Adrenal gland (tissue), 9 donors: ENCODE measurements at regions not wholly inside any gene's neighbourhood (a gene's known extent, or its start where the extent isn't known, plus 50 kb on each side); places are given as distances from the start of the nearest gene placed in this dataset.
"Not testable (repeated sequence)": the region's sequence is repeated elsewhere in the genome, so short reads cannot be mapped to it uniquely, and the experiment has no call there.

Experiments used
- DNase-seq, 7 donors: peaks; one replicate each; pipeline ENCODE4 v3.0.0-alpha.2; 2019 to 2020
- H3K27ac ChIP-seq, 5 donors: fragments of 200-600 bp; sonication (generic) in 4 of 5; 1 replicate in 3 of 5; 2 replicates in 2 of 5; pipeline versions ENCODE4 v1.5.1 to v1.8.0; 2016 to 2020; ENCODE audit warnings: mild to moderate bottlenecking in 1 of 5
- H3K27me3 ChIP-seq: fragments of 200-600 bp; 2 replicates; pipeline ENCODE4 v1.8.0; 2021
- H3K36me3 ChIP-seq, 2 donors: fragments of 200-600 bp; replicated peaks in 1 of 2; 1 replicate in 1 of 2; 2 replicates in 1 of 2; pipeline versions ENCODE4 v1.5.1 to v1.8.0; 2018 to 2022
- H3K4me1 ChIP-seq, 2 donors: fragments of 200-600 bp; replicated peaks in 1 of 2; 1 replicate in 1 of 2; 2 replicates in 1 of 2; pipeline versions ENCODE4 v1.5.1 to v1.8.0; 2018 to 2021
- H3K4me3 ChIP-seq, 4 donors: fragments of 200-600 bp; sonication (generic) in 3 of 4; one replicate each; pipeline ENCODE4 v1.5.1; 2016 to 2018
- H3K9me3 ChIP-seq, 3 donors: fragments of 200-600 bp; sonication (generic) in 1 of 3; replicated peaks in 1 of 3; 1 replicate in 2 of 3; 2 replicates in 1 of 3; pipeline versions ENCODE4 v1.5.1 to v1.8.0; 2016 to 2021
- POLR2A ChIP-seq, 2 donors: fragments of 450-650 bp; IDR thresholded peaks; one replicate each; pipeline ENCODE4 v1.6.1; 2017; ENCODE audit warnings: antibody characterized with exemption in 2 of 2, mild to moderate bottlenecking in 2 of 2, moderate library complexity in 1 of 2
- WGBS, 4 donors: extraction: QIAGEN DNeasy Blood & Tissue Kit in 2 of 4; methylation state at CpG; one replicate each; pipeline versions ENCODE4 v1.1.5 to v1.1.7; 2013 to 2017; 5-methylcytosine and 5-hydroxymethylcytosine counted together
- intact Hi-C, 2 donors: fragments of 100-400 bp; cut with DNase I; formaldehyde crosslinking; loops; one replicate each; pipeline versions ENCODE4 v1.14.1 to v1.15.0; 2022 to 2023
- TF ChIP-seq, protein P1 (sequence below), 6 experiments: fragments of 450-650 bp in 4 of 6; fragments of 200-600 bp in 2 of 6; sonication (generic) in 1 of 6; IDR thresholded peaks; 1 replicate in 5 of 6; 2 replicates in 1 of 6; pipeline versions ENCODE4 v1.5.1 to v1.8.0; 2016 to 2021; ENCODE audit warnings: antibody characterized with exemption in 6 of 6, mild to moderate bottlenecking in 2 of 6, moderate library complexity in 1 of 6
- donor health status: healthy with polysubstance abuse.
- donor health status: Bipolar disorder and iron deficiency.
- donor health status: DM: yes; HTN: yes; CAD: no.
- donor health status: DM: no; HTN: no; CAD: no.
- donor health status: DM: no; HTN: no; CAD: no.

DNA sequence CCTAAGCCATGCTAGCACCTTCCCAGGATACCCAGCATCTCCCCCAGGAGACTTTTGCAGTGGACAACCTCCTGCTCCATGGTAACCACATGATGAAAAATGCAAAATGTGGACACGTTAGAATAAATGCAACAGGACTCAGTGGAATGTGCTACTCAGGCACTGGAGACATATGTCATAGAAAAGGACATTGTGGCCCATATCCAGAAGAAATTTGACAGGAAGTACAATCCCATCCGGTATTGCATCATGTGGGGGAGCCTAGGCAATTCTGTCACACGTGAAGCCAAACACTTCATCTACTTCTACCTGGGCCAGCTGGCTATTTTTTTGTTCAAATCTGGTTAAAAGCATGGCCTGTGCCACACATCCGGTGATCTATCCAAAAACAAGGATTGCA is 227.2 kb upstream of the GPR149 start:
- intact Hi-C loops = no loop called here
- DNase-seq = no peak
- H3K4me1 ChIP-seq = no peaks in the 10 kb centered on the region
- no peak overlapping the region for H3K4me3 ChIP-seq
- no peak overlapping the region for H3K27ac ChIP-seq
- no peaks in the 10 kb centered on the region for H3K36me3 ChIP-seq
- no peaks in the 10 kb centered on the region for H3K27me3 ChIP-seq
- TF ChIP-seq POLR2A (IDR thresholded peaks at IDR 0.05) = no peak
- TF ChIP-seq, protein P1, sequence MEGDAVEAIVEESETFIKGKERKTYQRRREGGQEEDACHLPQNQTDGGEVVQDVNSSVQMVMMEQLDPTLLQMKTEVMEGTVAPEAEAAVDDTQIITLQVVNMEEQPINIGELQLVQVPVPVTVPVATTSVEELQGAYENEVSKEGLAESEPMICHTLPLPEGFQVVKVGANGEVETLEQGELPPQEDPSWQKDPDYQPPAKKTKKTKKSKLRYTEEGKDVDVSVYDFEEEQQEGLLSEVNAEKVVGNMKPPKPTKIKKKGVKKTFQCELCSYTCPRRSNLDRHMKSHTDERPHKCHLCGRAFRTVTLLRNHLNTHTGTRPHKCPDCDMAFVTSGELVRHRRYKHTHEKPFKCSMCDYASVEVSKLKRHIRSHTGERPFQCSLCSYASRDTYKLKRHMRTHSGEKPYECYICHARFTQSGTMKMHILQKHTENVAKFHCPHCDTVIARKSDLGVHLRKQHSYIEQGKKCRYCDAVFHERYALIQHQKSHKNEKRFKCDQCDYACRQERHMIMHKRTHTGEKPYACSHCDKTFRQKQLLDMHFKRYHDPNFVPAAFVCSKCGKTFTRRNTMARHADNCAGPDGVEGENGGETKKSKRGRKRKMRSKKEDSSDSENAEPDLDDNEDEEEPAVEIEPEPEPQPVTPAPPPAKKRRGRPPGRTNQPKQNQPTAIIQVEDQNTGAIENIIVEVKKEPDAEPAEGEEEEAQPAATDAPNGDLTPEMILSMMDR (IDR thresholded peaks at IDR 0.05) = no peak
- H3K9me3 ChIP-seq = no peaks in the 10 kb centered on the region
- WGBS, 4 donors = 65 to 79% (median 65%) methylated on average over 4 of the region's 4 CpGs

- H3K27ac ChIP-seq = no peak overlapping the region
- no peaks in the 10 kb centered on the region for H3K36me3 ChIP-seq
- TF ChIP-seq, protein P1 (IDR thresholded peaks at IDR 0.05) = no peak
- no peak for TF ChIP-seq POLR2A (IDR thresholded peaks at IDR 0.05)
- H3K4me1 ChIP-seq = no peaks in the 10 kb centered on the region
- no peaks in the 10 kb centered on the region for H3K9me3 ChIP-seq
- H3K27me3 ChIP-seq = no peaks in the 10 kb centered on the region
- no peak overlapping the region for H3K4me3 ChIP-seq
- intact Hi-C loops = no loop called here
- DNase-seq = no peak
- WGBS, 4 donors = 71 to 91% (median 76%) methylated on average over 3 of the region's 3 CpGs
These were observed 226.5 kb upstream of the GPR149 start for GRCh38 chr3:154656486-154656885.

GRCh38 chr3:154642145-154642544 is 212.2 kb upstream of the GPR149 start:
- WGBS, 4 donors = 81 to 91% (median 85%) methylated on average over 2 of the region's 2 CpGs
- intact Hi-C loops = no loop called here

GRCh38 chr3:154625756-154626155 is 195.8 kb upstream of the GPR149 start:
- Histone ChIP-seq H3K27ac (no peak overlapping the region), H3K4me3 (no peak overlapping the region), H3K4me1 (no peaks in the 10 kb centered on the region), H3K9me3 (no peaks in the 10 kb centered on the region), H3K36me3 (no peaks in the 10 kb centered on the region), H3K27me3 (no peaks in the 10 kb centered on the region)
- WGBS, 4 donors = 76 to 81% (median 79%) methylated on average over 3 of the region's 3 CpGs
- no peak for TF ChIP-seq POLR2A (IDR thresholded peaks at IDR 0.05)
- TF ChIP-seq, protein P1 (IDR thresholded peaks at IDR 0.05) = no peak
- intact Hi-C loops = no loop called here
- DNase-seq = no peak

More at GRCh38 chr3:154642145-154642544, 212.2 kb upstream of the GPR149 start:
- H3K9me3 ChIP-seq = no peaks in the 10 kb centered on the region
- H3K27ac ChIP-seq = no peak overlapping the region
- H3K4me3 ChIP-seq = no peak overlapping the region
- TF ChIP-seq, protein P1 (IDR thresholded peaks at IDR 0.05) = no peak
- TF ChIP-seq POLR2A (IDR thresholded peaks at IDR 0.05) = no peak
- H3K36me3 ChIP-seq = no peaks in the 10 kb centered on the region
- no peaks in the 10 kb centered on the region for H3K4me1 ChIP-seq
- H3K27me3 ChIP-seq = no peaks in the 10 kb centered on the region
- DNase-seq = no peak

- intact Hi-C loops, DNase-seq, H3K9me3 ChIP-seq, H3K4me1 ChIP-seq, H3K4me3 ChIP-seq, H3K27ac ChIP-seq, H3K27me3 ChIP-seq, H3K36me3 ChIP-seq: not testable (repeated sequence)
- WGBS, 4 donors = 85 to 94% (median 87%) methylated on average over 8 to 10 of the region's 10 CpGs
These were observed 189.6 kb upstream of the GPR149 start for GRCh38 chr3:154619621-154620020.
